Testis (tissue), 2 donors: ENCODE measurements at regions not wholly inside any gene's neighbourhood (a gene's known extent, or its start where the extent isn't known, plus 50 kb on each side); places are given as distances from the start of the nearest gene placed in this dataset.

Experiments used
- DNase-seq: peaks from one replicate; pipeline ENCODE4 v3.0.0-alpha.2; 2019
- H3K27ac ChIP-seq, 2 donors: fragments of 200-600 bp; sonication (generic); one replicate each; pipeline ENCODE4 v1.5.1; 2019
- H3K27me3 ChIP-seq: fragments of 200-600 bp; sonication (generic); one replicate; pipeline ENCODE4 v1.5.1; 2019
- H3K36me3 ChIP-seq: fragments of 200-600 bp; sonication (generic); one replicate; pipeline ENCODE4 v1.5.1; 2017; ENCODE audit warnings: low read depth; ENCODE audit errors: missing control alignments
- H3K4me1 ChIP-seq: fragments of 200-600 bp; sonication (generic); one replicate; pipeline ENCODE4 v1.5.1; 2019
- H3K4me3 ChIP-seq, 2 donors: fragments of 200-600 bp; sonication (generic); one replicate each; pipeline ENCODE4 v1.5.1; 2017 to 2019
- H3K9me3 ChIP-seq: fragments of 200-600 bp; sonication (generic); one replicate; pipeline ENCODE4 v1.5.1; 2017
- CTCF ChIP-seq, 3 experiments: fragments of 450-650 bp in 2 of 3; fragments of 200-600 bp in 1 of 3; sonication (generic) in 1 of 3; IDR thresholded peaks; one replicate each; pipeline ENCODE4 v1.5.1; 2016 to 2019; ENCODE audit warnings: antibody characterized with exemption in 3 of 3, mild to moderate bottlenecking in 2 of 3, moderate library complexity in 1 of 3
- POLR2A ChIP-seq: fragments of 450-650 bp; IDR thresholded peaks from one replicate; pipeline ENCODE4 v1.6.1; 2017; ENCODE audit warnings: antibody characterized with exemption, mild to moderate bottlenecking, moderate library complexity
- WGBS, 2 donors: methylation state at CpG; one replicate each; pipeline ENCODE4 v1.1.5; 2018; 5-methylcytosine and 5-hydroxymethylcytosine counted together
- intact Hi-C: fragments of 100-400 bp; cut with DNase I; formaldehyde crosslinking; loops from one replicate; pipeline ENCODE4 v1.15.1; 2023; ENCODE audit warnings: low total_unique reads

- no peaks in the 10 kb centered on the region for H3K9me3 ChIP-seq
- H3K36me3 ChIP-seq = no peaks in the 10 kb centered on the region
- intact Hi-C loops = no loop called here
- H3K27ac ChIP-seq = no peak overlapping the region
- no peaks in the 10 kb centered on the region for H3K4me1 ChIP-seq
- H3K4me3 ChIP-seq = no peak overlapping the region
- 90 to 93% methylated on average over 5 of the region's 5 CpGs for WGBS, 2 donors
- TF ChIP-seq POLR2A (no peak), CTCF (IDR thresholded peaks at IDR 0.05) (no peak)
- no peak for DNase-seq
- H3K27me3 ChIP-seq = no peaks in the 10 kb centered on the region
Measured at GRCh38 chr11:92285776-92286175, 61.2 kb downstream of the FAT3 start.

- no peak for TF ChIP-seq POLR2A
- no peak for TF ChIP-seq CTCF (IDR thresholded peaks at IDR 0.05)
- WGBS, 2 donors = 90 to 98% methylated on average over 2 of the region's 2 CpGs
- H3K36me3 ChIP-seq = no peaks in the 10 kb centered on the region
- intact Hi-C loops = no loop called here
- no peaks in the 10 kb centered on the region for H3K4me1 ChIP-seq
- no peak for DNase-seq
- H3K27ac ChIP-seq = no peak overlapping the region
- no peak overlapping the region for H3K4me3 ChIP-seq
- H3K9me3 ChIP-seq = no peaks in the 10 kb centered on the region
- no peaks in the 10 kb centered on the region for H3K27me3 ChIP-seq
Measured at GRCh38 chr11:92286709-92287108, 62.1 kb downstream of the FAT3 start.

- intact Hi-C loops = no loop called here
- Histone ChIP-seq H3K9me3 (no peaks in the 10 kb centered on the region), H3K27me3 (no peaks in the 10 kb centered on the region), H3K4me1 (no peaks in the 10 kb centered on the region), H3K27ac (no peak overlapping the region), H3K36me3 (no peaks in the 10 kb centered on the region), H3K4me3 (no peak overlapping the region)
- no peak for DNase-seq
- 85 to 87% methylated on average over 8 of the region's 8 CpGs for WGBS, 2 donors
- TF ChIP-seq POLR2A = no peak
- TF ChIP-seq CTCF (IDR thresholded peaks at IDR 0.05) = no peak
Measured at GRCh38 chr11:92295175-92296137, 70.8 kb downstream of the FAT3 start.

GRCh38 chr11:92296138-92296515, 71.5 kb downstream of the FAT3 start:
- H3K4me1 ChIP-seq = no peaks in the 10 kb centered on the region
- no peak for TF ChIP-seq POLR2A
- no peak for TF ChIP-seq CTCF (IDR thresholded peaks at IDR 0.05)
- intact Hi-C loops = no loop called here
- no peaks in the 10 kb centered on the region for H3K9me3 ChIP-seq
- DNase-seq = no peak
- WGBS, 2 donors = 81 to 82% methylated on average over 3 of the region's 3 CpGs
- no peak overlapping the region for H3K4me3 ChIP-seq
- no peaks in the 10 kb centered on the region for H3K27me3 ChIP-seq
- H3K36me3 ChIP-seq = no peaks in the 10 kb centered on the region
- no peak overlapping the region for H3K27ac ChIP-seq
